Kidney epithelial cell (primary cell): ENCODE measurements at regions not wholly inside any gene's neighbourhood (a gene's known extent, or its start where the extent isn't known, plus 50 kb on each side); places are given as distances from the start of the nearest gene placed in this dataset.

ENCODE experiments used
- DNase-seq: peaks from one replicate; pipeline ENCODE4 v3.0.0-alpha.2; 2010; ENCODE audit warnings: low read depth
- H3K27me3 ChIP-seq: 2 replicates; pipeline ENCODE4 v1.6.0; 2011; ENCODE audit warnings: low read length; ENCODE audit not compliant: control insufficient read depth, insufficient read depth
- H3K36me3 ChIP-seq: 2 replicates; pipeline ENCODE4 v1.5.1; 2011; ENCODE audit warnings: low read length; ENCODE audit not compliant: control insufficient read depth, insufficient read depth
- H3K4me3 ChIP-seq: 2 replicates; pipeline ENCODE4 v1.5.1; 2011; ENCODE audit warnings: low read depth, mild to moderate bottlenecking, control low read depth, low read length
- CTCF ChIP-seq: IDR thresholded peaks from 2 replicates; pipeline ENCODE4 v1.5.1; 2011; ENCODE audit warnings: mild to moderate bottlenecking, moderate library complexity, low read length, control low read depth, inconsistent platforms; ENCODE audit not compliant: insufficient read depth, poor library complexity, severe bottlenecking

- Histone ChIP-seq H3K36me3 (no peaks in the 10 kb centered on the region), H3K27me3 (no peaks in the 10 kb centered on the region), H3K4me3 (no peak overlapping the region)
- peak; percentile 79 for TF ChIP-seq CTCF
- peak; percentile 26 for DNase-seq
Observed at GRCh38 chr14:32254952-32255679, 52.0 kb upstream of the RNU6-8 start.

GRCh38 chr14:32255789-32256188 lies 52.7 kb upstream of the RNU6-8 start:
- no peak for DNase-seq
- no peaks in the 10 kb centered on the region for H3K27me3 ChIP-seq
- no peak overlapping the region for H3K4me3 ChIP-seq
- no peak for TF ChIP-seq CTCF
- H3K36me3 ChIP-seq: no peaks in the 10 kb centered on the region

- no peak overlapping the region for H3K4me3 ChIP-seq
- no peak for DNase-seq
- TF ChIP-seq CTCF: no peak
- no peaks in the 10 kb centered on the region for H3K36me3 ChIP-seq
- H3K27me3 ChIP-seq: no peaks in the 10 kb centered on the region
Observed at GRCh38 chr14:32256576-32256975, 53.5 kb upstream of the RNU6-8 start.

- no peak for DNase-seq
- no peak for TF ChIP-seq CTCF
- Histone ChIP-seq H3K4me3 (no peak overlapping the region), H3K36me3 (no peaks in the 10 kb centered on the region), H3K27me3 (no peaks in the 10 kb centered on the region)
Observed at GRCh38 chr14:32258336-32258993, 55.4 kb upstream of the RNU6-8 start.

GRCh38 chr14:32259368-32260013 lies 56.4 kb upstream of the RNU6-8 start:
- peak; percentile 71 for DNase-seq
- H3K36me3 ChIP-seq: no peaks in the 10 kb centered on the region
- no peak overlapping the region for H3K4me3 ChIP-seq
- TF ChIP-seq CTCF: no peak
- H3K27me3 ChIP-seq: no peaks in the 10 kb centered on the region
